K562 (cell line): ENCODE measurements at regions not wholly inside any gene's neighbourhood (a gene's known extent, or its start where the extent isn't known, plus 50 kb on each side); places are given as distances from the start of the nearest gene placed in this dataset.

ENCODE experiments used
- ATAC-seq: fragments of 200-7000 bp; cut with Tn5 transposase; 3 replicates; pipeline ENCODE4 v1.9.1; 2020; ENCODE audit warnings: moderate library complexity
- BruUV-seq: library from RNA; stranded (reverse); fragments of 400-500 nt; replicated peaks from 2 replicates; lab custom pipeline; 2021; lab: Mats Ljungman, UMichigan
- CTCF ChIA-PET: fragments of 300-600 bp; formaldehyde crosslinking; extraction: SDS; loops from one replicate; lab custom pipeline; 2021; ENCODE audit warnings: low intra/inter-chr PET ratio; lab: Yijun Ruan, JAX
- POLR2A ChIA-PET: fragments of 300-600, 350-650 bp; sonication (Branson Sonifier 250); formaldehyde crosslinking; extraction: SDS; loops from one replicate; lab custom pipeline; 2021; ENCODE audit warnings: antibody characterized with exemption, inconsistent platforms; lab: Yijun Ruan, JAX
- DNase-seq, 4 experiments: peaks; one replicate each; pipeline versions ENCODE4 v3.0.0 to v3.0.0-alpha.2; 2011 to 2018; ENCODE audit warnings: low spot score in 3 of 4, mixed read lengths in 3 of 4; ENCODE audit errors: extremely low read depth in 1 of 4
- FAIRE-seq: peaks from 2 replicates; lab custom pipeline; 2011; peaks lifted over from hg19 to GRCh38; lab: Jason Lieb, UNC
- H2AFZ ChIP-seq: 2 replicates; pipeline ENCODE4 v1.6.0; 2011; ENCODE audit warnings: low read depth, low read length, control low read depth, inconsistent platforms
- H3K27ac ChIP-seq: fragments of 200-600 bp; 3 replicates; pipeline ENCODE4 v1.8.0; 2011; ENCODE audit warnings: low read depth, mild to moderate bottlenecking, control low read depth, inconsistent platforms, low read length, moderate library complexity, mixed read lengths; ENCODE audit errors: extremely low read depth
- H3K27me3 ChIP-seq, 2 experiments: fragments of 300-600 bp in 1 of 2; 2 replicates in 1 of 2; 3 replicates in 1 of 2; pipeline versions ENCODE4 v1.6.0 to v1.8.0; 2011; ENCODE audit warnings: inconsistent platforms in 2 of 2, low read length in 2 of 2, mild to moderate bottlenecking in 1 of 2, mixed read lengths in 1 of 2, moderate library complexity in 1 of 2; ENCODE audit not compliant: control insufficient read depth in 2 of 2, insufficient read depth in 2 of 2
- H3K36me3 ChIP-seq: fragments of 300-600 bp; 3 replicates; pipeline ENCODE4 v1.8.0; 2011; ENCODE audit warnings: mild to moderate bottlenecking, low read length, inconsistent platforms; ENCODE audit not compliant: control insufficient read depth, insufficient read depth
- H3K4me1 ChIP-seq, 2 experiments: fragments of 200-600 bp in 1 of 2; replicated peaks in 1 of 2; 2 replicates in 1 of 2; 3 replicates in 1 of 2; pipeline versions ENCODE4 v1.5.1 to v1.8.0; 2011; ENCODE audit warnings: inconsistent platforms in 2 of 2, low read length in 2 of 2, mild to moderate bottlenecking in 1 of 2, mixed read lengths in 1 of 2, moderate library complexity in 1 of 2; ENCODE audit not compliant: control insufficient read depth in 2 of 2, insufficient read depth in 2 of 2
- H3K4me2 ChIP-seq: 2 replicates; pipeline ENCODE4 v1.6.1; 2011; ENCODE audit warnings: low read length, control low read depth, inconsistent platforms, mixed read lengths; ENCODE audit not compliant: insufficient read depth
- H3K4me3 ChIP-seq: fragments of 200-600 bp; sonication (generic), shearing (Covaris generic); 2 replicates; pipeline ENCODE4 v1.5.1; 2016; ENCODE audit warnings: control low read depth, inconsistent platforms
- H3K79me2 ChIP-seq: fragments of 200-600 bp; 3 replicates; pipeline ENCODE4 v1.8.0; 2011; ENCODE audit warnings: low read length, inconsistent platforms; ENCODE audit not compliant: control insufficient read depth, insufficient read depth
- H3K9ac ChIP-seq, 2 experiments: 2 replicates each; pipeline versions ENCODE4 v1.6.0 to v1.6.1; 2011; ENCODE audit warnings: low read depth in 2 of 2, low read length in 2 of 2, control low read depth in 1 of 2, inconsistent platforms in 1 of 2, mild to moderate bottlenecking in 1 of 2, mixed read lengths in 1 of 2; ENCODE audit not compliant: insufficient read depth in 1 of 2
- H3K9me1 ChIP-seq: one replicate; pipeline ENCODE4 v1.6.0; 2011; ENCODE audit warnings: inconsistent platforms, mild to moderate bottlenecking, low read length, moderate library complexity; ENCODE audit not compliant: control insufficient read depth, insufficient read depth
- H3K9me3 ChIP-seq: replicated peaks from 2 replicates; pipeline ENCODE4 v1.5.1; 2011; ENCODE audit warnings: low read depth, low read length, inconsistent platforms; ENCODE audit not compliant: control insufficient read depth, insufficient read depth
- H4K20me1 ChIP-seq: replicated peaks from 2 replicates; pipeline ENCODE4 v1.6.1; 2011; ENCODE audit warnings: low read length, inconsistent platforms, mixed read lengths; ENCODE audit not compliant: control insufficient read depth, insufficient read depth
- ADNP ChIP-seq: fragments of 200-800 bp; sonication (Bioruptor generic); IDR thresholded peaks from 2 replicates; pipeline ENCODE4 v1.6.1; 2016; ENCODE audit warnings: missing genetic modification characterization, missing compliant biosample characterization
- CBX2 ChIP-seq: fragments of 200-600 bp; sonication (generic); IDR thresholded peaks from one replicate; pipeline ENCODE4 v1.6.1; 2012; ENCODE audit warnings: mild to moderate bottlenecking, low read length, inconsistent platforms; ENCODE audit not compliant: insufficient read depth, poor library complexity, severe bottlenecking
- CHD1 ChIP-seq: fragments of 200-600 bp; sonication (generic); IDR thresholded peaks from one replicate; pipeline ENCODE4 v1.6.1; 2012; ENCODE audit warnings: mild to moderate bottlenecking, moderate library complexity, low read length, inconsistent platforms
- FOXA3 ChIP-seq, 2 experiments: fragments of 450-650 bp in 1 of 2; sonication (generic) in 1 of 2; formaldehyde crosslinking; IDR thresholded peaks in 1 of 2; conservative IDR thresholded peaks in 1 of 2; 2 replicates each; pipeline versions ENCODE4 v1.4.0 to v1.8.0; 2020 to 2022; ENCODE audit warnings: mild to moderate bottlenecking in 2 of 2, missing genetic modification reagents in 1 of 2
- HDAC8 ChIP-seq: fragments of 450-650 bp; IDR thresholded peaks from 2 replicates; pipeline ENCODE4 v1.6.1; 2016; ENCODE audit warnings: mild to moderate bottlenecking, missing genetic modification characterization, moderate library complexity, missing compliant biosample characterization
- IRF9 ChIP-seq: fragments of 450-650 bp; IDR thresholded peaks from 2 replicates; pipeline ENCODE4 v1.6.1; 2016; ENCODE audit warnings: missing biosample characterization, missing genetic modification characterization
- MAFK ChIP-seq: IDR thresholded peaks from 2 replicates; pipeline ENCODE4 v1.6.1; 2011; ENCODE audit warnings: low read length, improper control_type of control experiment
- SMARCC2 ChIP-seq: fragments of 450-650 bp; IDR thresholded peaks from 2 replicates; pipeline ENCODE4 v1.6.1; 2017; ENCODE audit warnings: antibody characterized with exemption, moderate library complexity, mild to moderate bottlenecking, low read depth
- ZBTB1 ChIP-seq: sonication (generic); formaldehyde crosslinking; IDR thresholded peaks from 2 replicates; pipeline ENCODE4 v1.8.1; 2023; ENCODE audit warnings: missing genetic modification reagents, low read depth, mild to moderate bottlenecking, borderline replicate concordance
- ZBTB12 ChIP-seq: fragments of 250-450 bp; sonication (Bioruptor Pico); IDR thresholded peaks from 2 replicates; pipeline ENCODE4 v1.4.0; 2020
- ZNF384 ChIP-seq: IDR thresholded peaks from 2 replicates; pipeline ENCODE4 v1.6.1; 2012; ENCODE audit warnings: low read depth, low read length, improper control_type of control experiment
- ZNF584 ChIP-seq: fragments of 200-800 bp; sonication (Bioruptor generic); IDR thresholded peaks from 2 replicates; pipeline ENCODE4 v1.6.1; 2016; ENCODE audit warnings: low read depth, mild to moderate bottlenecking, missing genetic modification characterization, missing compliant biosample characterization
- ZNF696 ChIP-seq: fragments of 250-450 bp; sonication (Bioruptor Pico); conservative IDR thresholded peaks from 2 replicates; pipeline ENCODE4 v1.4.0; 2020; ENCODE audit warnings: mild to moderate bottlenecking, moderate library complexity
- ZNF699 ChIP-seq: fragments of 250-450 bp; sonication (Bioruptor Pico); IDR thresholded peaks from 2 replicates; pipeline ENCODE4 v1.8.0; 2021; ENCODE audit warnings: mild to moderate bottlenecking, moderate library complexity; ENCODE audit not compliant: insufficient replicate concordance
- WGBS: fragments of 100-300 bp; shearing (Covaris generic); methylation state at CpG from one replicate; pipeline ENCODE4 v1.1.6; 2016; ENCODE audit warnings: low coverage, mixed read lengths; ENCODE audit not compliant: insufficient coverage; ENCODE audit errors: missing lambda C conversion rate; 5-methylcytosine and 5-hydroxymethylcytosine counted together
- in situ Hi-C: fragments of 300-500 bp; cut with MboI; formaldehyde crosslinking; loops from 4 replicates; pipeline ENCODE4 v1.15.0; 2018; ENCODE audit warnings: inconsistent platforms, mixed read lengths
- intact Hi-C: fragments of 100-400 bp; cut with micrococcal nuclease; formaldehyde crosslinking; loops from 2 replicates; pipeline ENCODE4 v1.14.2; 2022

- H3K79me2 ChIP-seq = no peaks in the 10 kb centered on the region
- 63% methylated on average over 3 of the region's 3 CpGs for WGBS
- intact Hi-C loops (no loop called here), in situ Hi-C loops (no loop called here)
- H3K9me3 ChIP-seq = 0 out of 2 replicates have a peak, but pooled peaks cover 2% of the 10 kb centered on the region
- no peak overlapping the region for H3K4me2 ChIP-seq
- no peak overlapping the region for H3K4me3 ChIP-seq
- peaks cover 0 to 2% of the 10 kb centered on the region in 2 experiments; a peak in 2 of 5 replicates for H3K27me3 ChIP-seq
- DNase-seq = no peak
- no peaks in the 10 kb centered on the region for H3K36me3 ChIP-seq
- no peaks in the 10 kb centered on the region for H4K20me1 ChIP-seq
- TF ChIP-seq ADNP (tag) = no peak
- no peak for TF ChIP-seq HDAC8 (tag)
- TF ChIP-seq ZNF384 = no peak
- TF ChIP-seq ZNF696 (CRISPR knock-in tag) = no peak
- no peak for TF ChIP-seq FOXA3 (CRISPR knock-in tag; conservative IDR thresholded peaks at IDR 0.05 in 1 of 2, IDR thresholded peaks at IDR 0.05 in 1 of 2)
- no peak for TF ChIP-seq ZBTB12 (CRISPR knock-in tag)
- no peak for TF ChIP-seq SMARCC2
- TF ChIP-seq IRF9 = no peak
- no peak for TF ChIP-seq CBX2
- TF ChIP-seq ZNF584 (CRISPR knock-in tag) = no peak
- no peak for TF ChIP-seq MAFK
- no peak for TF ChIP-seq ZBTB1
- no peak for TF ChIP-seq ZNF699 (CRISPR knock-in tag)
- no peak for TF ChIP-seq CHD1
- TF ChIP-seq, all 486 proteins: peak for 0
- no peak for ATAC-seq
- FAIRE-seq = no peak
- Histone ChIP-seq H3K9me1 (no peaks in the 10 kb centered on the region), H3K9ac (no peak overlapping the region), H3K27ac (no peak overlapping the region), H2AFZ (no peak overlapping the region), H3K4me1 (peaks cover 12 to 20% of the 10 kb centered on the region in 2 experiments; a peak in 4 of 5 replicates)
- POLR2A ChIA-PET = no interaction called here
- no TSS peak for BruUV-seq
- CTCF ChIA-PET = no interaction called here
Observed at GRCh38 chr6:33507261-33507660, 52.9 kb downstream of the ZBTB9 start.
